Lower leg skin (tissue), 4 donors: ENCODE measurements at regions not wholly inside any gene's neighbourhood (a gene's known extent, or its start where the extent isn't known, plus 50 kb on each side); places are given as distances from the start of the nearest gene placed in this dataset.

Experiments
- DNase-seq, 2 donors: peaks; one replicate each; pipeline ENCODE4 v3.0.0-alpha.2; 2019; ENCODE audit warnings: low spot score in 2 of 2
- H3K4me3 ChIP-seq: fragments of 200-600 bp; sonication (generic); 2 replicates; pipeline ENCODE4 v1.5.1; 2017; ENCODE audit warnings: mild to moderate bottlenecking, low read depth; ENCODE audit not compliant: poor library complexity, severe bottlenecking
- CTCF ChIP-seq, 3 donors: fragments of 450-650 bp; IDR thresholded peaks; one replicate each; pipeline ENCODE4 v1.5.1; 2016; ENCODE audit warnings: antibody characterized with exemption in 3 of 3, mild to moderate bottlenecking in 3 of 3, moderate library complexity in 2 of 3
- POLR2A ChIP-seq, 2 donors: fragments of 450-650 bp; IDR thresholded peaks; one replicate each; pipeline ENCODE4 v1.6.1; 2016 to 2017; ENCODE audit warnings: antibody characterized with exemption in 2 of 2, mild to moderate bottlenecking in 1 of 2, moderate library complexity in 1 of 2
- WGBS, 2 donors: methylation state at CpG; one replicate each; pipeline ENCODE4 v1.1.5; 2018; 5-methylcytosine and 5-hydroxymethylcytosine counted together
- intact Hi-C: fragments of 100-400 bp; cut with DNase I; formaldehyde crosslinking; loops from one replicate; pipeline ENCODE4 v1.15.0; 2023; ENCODE audit warnings: low total_unique reads

GRCh38 chr12:13676880-13677279, 304.5 kb downstream of the GRIN2B start:
- H3K4me3 ChIP-seq: no peak overlapping the region
- intact Hi-C loops: no loop called here
- DNase-seq: no peak
- WGBS, 2 donors: 44 to 71% methylated on average over 1 of the region's 1 CpG
- TF ChIP-seq CTCF (IDR thresholded peaks at IDR 0.05) (no peak), POLR2A (IDR thresholded peaks at IDR 0.05) (no peak)

GRCh38 chr12:13670285-13670866, 311.0 kb downstream of the GRIN2B start:
- no peak for DNase-seq
- no peak overlapping the region for H3K4me3 ChIP-seq
- intact Hi-C loops: no loop called here
- WGBS, 2 donors: 30 to 41% methylated on average over 1 of the region's 1 CpG
- TF ChIP-seq POLR2A (IDR thresholded peaks at IDR 0.05) (no peak), CTCF (IDR thresholded peaks at IDR 0.05) (no peak)

GRCh38 chr12:13668880-13669279, 312.5 kb downstream of the GRIN2B start:
- no peak overlapping the region for H3K4me3 ChIP-seq
- intact Hi-C loops: loop anchor here (10.0 kb wide), 1 partner anchor 394 kb away; no protein-coding TSS in a partner anchor
- 72 to 77% methylated on average over 3 of the region's 3 CpGs for WGBS, 2 donors
- no peak for TF ChIP-seq CTCF (IDR thresholded peaks at IDR 0.05)
- no peak for TF ChIP-seq POLR2A (IDR thresholded peaks at IDR 0.05)
- no peak for DNase-seq

- no peak for TF ChIP-seq CTCF (IDR thresholded peaks at IDR 0.05)
- no peak for TF ChIP-seq POLR2A (IDR thresholded peaks at IDR 0.05)
- intact Hi-C loops: loop anchor here (10.0 kb wide), 1 partner anchor 392 kb away; no protein-coding TSS in a partner anchor
- 62 to 66% methylated on average over 2 of the region's 2 CpGs for WGBS, 2 donors
- no peak for DNase-seq
- no peak overlapping the region for H3K4me3 ChIP-seq
These were observed 314.6 kb downstream of the GRIN2B start for GRCh38 chr12:13666806-13667205.

GRCh38 chr12:13661005-13661887, 320.2 kb downstream of the GRIN2B start:
- intact Hi-C loops: loop anchor here (10.0 kb wide), 1 partner anchor 386 kb away; no protein-coding TSS in a partner anchor
- DNase-seq: peak in 1 of 2 donors; percentile 21
- 38 to 41% methylated on average over 11 of the region's 11 CpGs for WGBS, 2 donors

More at GRCh38 chr12:13661005-13661887, 320.2 kb downstream of the GRIN2B start:
- no peak overlapping the region for H3K4me3 ChIP-seq
- TF ChIP-seq CTCF (IDR thresholded peaks at IDR 0.05): no peak
- no peak for TF ChIP-seq POLR2A (IDR thresholded peaks at IDR 0.05)
